ENCODE measurements at regions not wholly inside any gene's neighbourhood (a gene's known extent, or its start where the extent isn't known, plus 50 kb on each side); places are given as distances from the start of the nearest gene placed in this dataset.

- no peak overlapping the region for H2AK5ac ChIP-seq (ENCODE audit: low read depth, low read length)
- no peak for ATAC-seq (ENCODE audit: low read depth)
- no peak overlapping the region for H3K4ac ChIP-seq (ENCODE audit: low read depth, low read length)
- no peak for DNase-seq
- no peak overlapping the region for H2BK15ac ChIP-seq (ENCODE audit: low read depth, low read length)
- CTCF ChIA-PET: no interaction called here
- H2AK9ac ChIP-seq (replicated peaks; ENCODE audit: low read depth, low read length, poor library complexity): no peak overlapping the region
- H4K5ac ChIP-seq (ENCODE audit: low read depth, low read length): no peak overlapping the region
- H2AFZ ChIP-seq (replicated peaks; ENCODE audit: low read length, poor library complexity): no peak overlapping the region
- BruUV-seq (replicated peaks): no TSS peak
- no peak overlapping the region for H3K9ac ChIP-seq (ENCODE audit: low read depth, low read length)
- dilution Hi-C loops (cut with HindIII; ENCODE audit: low sequenced_read_pairs, unreplicated experiment) (no loop called here), in situ Hi-C loops (cut with MboI; ENCODE audit: low sequenced_read_pairs) (no loop called here), intact Hi-C loops (cut with micrococcal nuclease) (no loop called here)
- H3K18ac ChIP-seq (ENCODE audit: low read depth, low read length): no peak overlapping the region
- H3K9me3 ChIP-seq (ENCODE audit: control insufficient read depth, insufficient read depth, low read length): peaks cover 8% of the 10 kb centered on the region
- POLR2A ChIA-PET (ENCODE audit: unreplicated experiment): no interaction called here
- no peak overlapping the region for H3K27ac ChIP-seq (ENCODE audit: insufficient read depth, low read length)
- H3K4me3 ChIP-seq (ENCODE audit: insufficient read depth, low read depth, low read length): no peak overlapping the region
- no peaks in the 10 kb centered on the region for H3K36me3 ChIP-seq (ENCODE audit: control insufficient read depth, insufficient read depth, low read length)
- 17% methylated on average over 3 of the region's 4 CpGs; no CpG with 5 or more reads in 1 of the 2 experiments for WGBS, 2 experiments (ENCODE audit: extremely low coverage in 2 of 2, insufficient read length in 1 of 2)
- H3K79me1 ChIP-seq (ENCODE audit: low read depth in 1 of 2, low read length in 2 of 2): no peaks in the 10 kb centered on the region
- H4K20me1 ChIP-seq (ENCODE audit: insufficient read depth, low read length): no peaks in the 10 kb centered on the region
- H3K4me2 ChIP-seq (ENCODE audit: low read depth, low read length): no peak overlapping the region
- no peak overlapping the region for H3K14ac ChIP-seq (replicated peaks; ENCODE audit: low read depth, low read length)
- H2BK120ac ChIP-seq (ENCODE audit: low read depth, low read length): no peak overlapping the region
- no peak overlapping the region for H3K23ac ChIP-seq (ENCODE audit: low read depth, low read length)
- no peak for TF ChIP-seq BHLHE40 (IDR thresholded peaks at IDR 0.05; ENCODE audit: low read depth, low read length)
- TF ChIP-seq FOS (IDR thresholded peaks at IDR 0.05; ENCODE audit: low read depth, low read length): no peak
- TF ChIP-seq CHD1 (IDR thresholded peaks at IDR 0.05; ENCODE audit: low read depth, low read length): no peak
- TF ChIP-seq NFE2L2 (IDR thresholded peaks at IDR 0.05; ENCODE audit: low read depth, low read length): no peak
- TF ChIP-seq RAD21 (IDR thresholded peaks at IDR 0.05; ENCODE audit: low read length): no peak
- TF ChIP-seq POLR2A (IDR thresholded peaks at IDR 0.05; ENCODE audit: low read depth, low read length): no peak
- TF ChIP-seq RCOR1 (IDR thresholded peaks at IDR 0.05; ENCODE audit: insufficient replicate concordance, low read length): no peak
- no peak for TF ChIP-seq ELK1 (IDR thresholded peaks at IDR 0.05; ENCODE audit: borderline replicate concordance, low read depth, low read length)
- no peak overlapping the region for H2BK5ac ChIP-seq (ENCODE audit: low read depth, low read length, poor library complexity, severe bottlenecking)
- H3K27me3 ChIP-seq (ENCODE audit: control insufficient read depth, insufficient read depth, low read length): no peaks in the 10 kb centered on the region
- H3K56ac ChIP-seq (ENCODE audit: extremely low read depth, insufficient read depth, low read length): no peak overlapping the region
- H2BK20ac ChIP-seq (ENCODE audit: low read depth, low read length): no peak overlapping the region
- H3K9me1 ChIP-seq (ENCODE audit: insufficient read depth, low read length): no peaks in the 10 kb centered on the region
- H3K4me1 ChIP-seq (ENCODE audit: control insufficient read depth, insufficient read depth, low read length): no peaks in the 10 kb centered on the region
- H4K8ac ChIP-seq (ENCODE audit: low read depth in 2 of 2, low read length in 2 of 2): no peak overlapping the region
- no peak overlapping the region for H4K91ac ChIP-seq (ENCODE audit: insufficient read depth, low read depth, low read length)
These were observed 254.7 kb downstream of the SOX2 start for GRCh38 chr3:181966393-181966792.
